ENCODE measurements at regions not wholly inside any gene's neighbourhood (a gene's known extent, or its start where the extent isn't known, plus 50 kb on each side); places are given as distances from the start of the nearest gene placed in this dataset.

DNA sequence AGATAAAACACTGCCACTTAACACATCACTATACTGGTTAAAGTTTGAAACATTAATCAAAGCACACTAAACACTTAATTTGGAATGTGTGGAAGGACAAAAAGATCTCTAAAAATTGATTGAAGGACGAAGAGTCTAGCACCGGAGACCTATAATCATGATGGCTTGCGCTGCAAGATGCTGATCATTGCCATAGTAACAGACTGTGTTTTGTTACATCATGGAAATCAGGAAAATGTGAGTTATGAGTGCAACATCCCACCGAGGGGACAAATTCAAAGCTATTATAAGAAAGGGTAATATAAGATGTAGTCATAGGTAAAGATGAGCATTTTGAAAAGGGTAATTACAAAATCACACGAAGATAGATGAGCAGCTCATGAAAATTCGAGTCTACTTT is 278.8 kb upstream of the CTNND2 start:
- Histone ChIP-seq H3K4me3 (no peak overlapping the region), H3K36me3 (no peaks in the 10 kb centered on the region), H3K9me3 (no peaks in the 10 kb centered on the region), H3K27ac (no peak overlapping the region), H3K27me3 (no peaks in the 10 kb centered on the region), H3K4me1 (no peaks in the 10 kb centered on the region)
- no peak for DNase-seq
- intact Hi-C loops (cut with DNase I) = no loop called here
- 76 to 80% methylated on average over 6 of the region's 6 CpGs for WGBS, 2 donors
- no peak for TF ChIP-seq CTCF (IDR thresholded peaks at IDR 0.05)
- TF ChIP-seq POLR2A (IDR thresholded peaks at IDR 0.05) = no peak
- TF ChIP-seq EP300 (IDR thresholded peaks at IDR 0.05) = no peak
- no peak for TF ChIP-seq POLR2AphosphoS5 (IDR thresholded peaks at IDR 0.05)

DNA sequence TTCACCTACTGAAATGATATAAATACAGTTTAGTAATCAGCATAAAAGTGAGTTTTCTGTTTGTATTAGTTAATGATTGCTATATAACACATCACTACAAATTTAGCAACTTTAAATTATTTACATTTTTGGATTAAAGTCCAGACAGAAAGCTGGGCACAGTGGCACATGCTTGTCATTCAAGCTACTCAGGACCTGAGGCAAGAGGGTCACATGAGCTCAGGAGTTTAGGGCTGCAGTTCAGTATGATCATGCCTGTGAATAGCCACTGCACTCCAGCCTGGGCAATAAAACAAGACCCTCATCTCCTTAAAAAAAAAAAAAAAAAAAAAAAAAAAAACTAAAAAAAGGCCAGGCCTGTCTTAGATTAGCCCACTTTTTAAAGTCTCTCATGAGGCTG is 273.6 kb upstream of the CTNND2 start:
- no peak overlapping the region for H3K27ac ChIP-seq
- H3K36me3 ChIP-seq = no peaks in the 10 kb centered on the region
- no peak for TF ChIP-seq EP300 (IDR thresholded peaks at IDR 0.05)
- TF ChIP-seq POLR2A (IDR thresholded peaks at IDR 0.05) = no peak
- TF ChIP-seq CTCF (IDR thresholded peaks at IDR 0.05) = no peak
- TF ChIP-seq POLR2AphosphoS5 (IDR thresholded peaks at IDR 0.05) = no peak
- no peaks in the 10 kb centered on the region for H3K9me3 ChIP-seq
- no peak for DNase-seq
- intact Hi-C loops (cut with DNase I) = no loop called here
- H3K4me3 ChIP-seq = no peak overlapping the region
- H3K27me3 ChIP-seq = no peaks in the 10 kb centered on the region
- no peaks in the 10 kb centered on the region for H3K4me1 ChIP-seq

DNA sequence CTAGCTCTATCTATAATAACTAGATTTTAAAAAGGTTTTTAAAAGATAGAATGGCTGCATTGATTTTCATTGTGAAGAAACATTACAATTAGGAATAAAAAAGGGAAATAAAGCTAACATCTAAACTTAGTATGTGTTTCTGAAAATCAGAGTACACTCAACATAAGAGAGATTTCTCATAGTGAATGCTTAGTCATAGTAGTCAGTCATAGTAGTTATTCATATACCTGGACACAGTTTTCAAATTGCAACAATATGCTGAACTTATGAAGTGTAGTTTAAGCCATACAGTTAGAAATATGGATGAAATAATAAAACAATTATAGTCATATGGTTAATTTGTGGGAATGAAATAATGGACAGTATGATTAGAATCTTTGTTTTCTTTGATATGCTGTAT is 273.0 kb upstream of the CTNND2 start:
- Histone ChIP-seq H3K4me3 (no peak overlapping the region), H3K36me3 (no peaks in the 10 kb centered on the region), H3K9me3 (no peaks in the 10 kb centered on the region), H3K27me3 (no peaks in the 10 kb centered on the region), H3K27ac (no peak overlapping the region), H3K4me1 (no peaks in the 10 kb centered on the region)
- TF ChIP-seq EP300 (IDR thresholded peaks at IDR 0.05) (no peak), POLR2AphosphoS5 (IDR thresholded peaks at IDR 0.05) (no peak), POLR2A (IDR thresholded peaks at IDR 0.05) (no peak), CTCF (IDR thresholded peaks at IDR 0.05) (no peak)
- intact Hi-C loops (cut with DNase I) = no loop called here
- no peak for DNase-seq

GRCh38 chr5:12175914-12176585 is 271.8 kb upstream of the CTNND2 start:
- no peaks in the 10 kb centered on the region for H3K4me1 ChIP-seq
- 56 to 64% methylated on average over 4 of the region's 4 CpGs for WGBS, 2 donors
- no peak for TF ChIP-seq POLR2A (IDR thresholded peaks at IDR 0.05)
- no peak for TF ChIP-seq POLR2AphosphoS5 (IDR thresholded peaks at IDR 0.05)
- no peak for TF ChIP-seq CTCF (IDR thresholded peaks at IDR 0.05)
- TF ChIP-seq EP300 (IDR thresholded peaks at IDR 0.05) = no peak
- intact Hi-C loops (cut with DNase I) = no loop called here
- DNase-seq = no peak
- H3K27ac ChIP-seq = no peak overlapping the region
- H3K27me3 ChIP-seq = no peaks in the 10 kb centered on the region
- H3K36me3 ChIP-seq = no peaks in the 10 kb centered on the region
- H3K4me3 ChIP-seq = no peak overlapping the region
- H3K9me3 ChIP-seq = no peaks in the 10 kb centered on the region

DNA sequence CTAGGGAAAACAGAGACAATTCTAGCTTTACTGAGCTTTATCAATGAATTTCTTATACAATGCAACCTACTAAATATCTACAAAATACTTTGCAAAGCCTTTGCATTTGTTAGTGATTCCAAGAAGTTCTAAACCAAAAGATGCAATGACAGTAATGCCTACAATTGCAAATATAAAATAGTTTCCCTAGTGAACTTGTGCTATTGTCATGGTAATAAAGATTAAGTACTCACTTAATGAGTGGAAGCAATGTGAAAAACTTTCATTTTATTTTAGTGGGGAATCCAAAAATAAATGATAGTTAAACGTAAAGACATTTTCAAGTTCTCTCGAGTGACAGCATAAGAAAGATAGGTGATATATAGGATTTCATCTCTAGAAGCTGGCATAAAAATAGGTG is 270.5 kb upstream of the CTNND2 start:
- WGBS, 2 donors = 72 to 74% methylated on average over 2 of the region's 2 CpGs
- TF ChIP-seq POLR2AphosphoS5 (IDR thresholded peaks at IDR 0.05) (no peak), CTCF (IDR thresholded peaks at IDR 0.05) (no peak), EP300 (IDR thresholded peaks at IDR 0.05) (no peak), POLR2A (IDR thresholded peaks at IDR 0.05) (no peak)
- Histone ChIP-seq H3K9me3 (no peaks in the 10 kb centered on the region), H3K36me3 (no peaks in the 10 kb centered on the region), H3K27me3 (no peaks in the 10 kb centered on the region), H3K4me1 (no peaks in the 10 kb centered on the region), H3K4me3 (no peak overlapping the region), H3K27ac (no peak overlapping the region)
- no peak for DNase-seq
- intact Hi-C loops (cut with DNase I) = no loop called here

All from sigmoid colon (tissue), 6 donors.